ENCODE measurements at regions not wholly inside any gene's neighbourhood (a gene's known extent, or its start where the extent isn't known, plus 50 kb on each side); places are given as distances from the start of the nearest gene placed in this dataset.
A peak's percentile ranks its signal among the peaks of the same experiment; 100 is the strongest.

GRCh38 chr6:94065707-94066337, 646.5 kb upstream of the EPHA7 start:
- in situ Hi-C loops (cut with HindIII; ENCODE audit: extremely low pct_ligation_motif_present, low pct_unique_long_range_greater_than_20kb) (no loop called here), intact Hi-C loops (cut with micrococcal nuclease; ENCODE audit: unreplicated experiment) (no loop called here)
- FAIRE-seq: no peak
- Histone ChIP-seq H3K27me3 (ENCODE audit: control insufficient read depth in 1 of 2, insufficient read depth in 2 of 2, low read length in 2 of 2) (no peaks in the 10 kb centered on the region), H2AFZ (ENCODE audit: low read length) (no peak overlapping the region), H3K9ac (ENCODE audit: insufficient read depth, low read depth, low read length) (no peak overlapping the region), H3K4me3 (replicated peaks in 1 of 3; ENCODE audit: insufficient read depth in 1 of 3, low read depth in 2 of 3, low read length in 3 of 3) (no peak overlapping the region), H3K4me1 (ENCODE audit: insufficient read depth, low read length) (no peaks in the 10 kb centered on the region), H3K27ac (ENCODE audit: extremely low read length, insufficient read depth, low read length) (no peak overlapping the region), H4K20me1 (ENCODE audit: insufficient read depth, low read length) (no peaks in the 10 kb centered on the region), H3K9me3 (ENCODE audit: low read length) (no peaks in the 10 kb centered on the region), H3K4me2 (ENCODE audit: low read depth, low read length) (no peak overlapping the region), H3K36me3 (replicated peaks in 1 of 2; ENCODE audit: control insufficient read depth in 1 of 2, insufficient read depth in 2 of 2, low read length in 2 of 2) (no peaks in the 10 kb centered on the region), H3K79me2 (ENCODE audit: insufficient read depth, low read length) (no peaks in the 10 kb centered on the region)
- ChIA-PET CTCF (ENCODE audit: low intra/inter-chr PET ratio, low total read pairs) (no interaction called here), POLR2A (no interaction called here)
- no peak for ATAC-seq
- BruUV-seq (replicated peaks): no TSS peak
- DNase-seq (ENCODE audit: low spot score): no peak
- TF ChIP-seq ZNF224 (CRISPR knock-in tag; IDR thresholded peaks at IDR 0.05): no peak
- TF ChIP-seq KDM4B (CRISPR knock-in tag; IDR thresholded peaks at IDR 0.05): no peak
- 0 out of 2 replicates have a peak, but pooled peaks have one; percentile 24 for TF ChIP-seq MAFF (IDR thresholded peaks at IDR 0.05; ENCODE audit: low read depth, low read length)
- TF ChIP-seq SALL2 (CRISPR knock-in tag; IDR thresholded peaks at IDR 0.05): no peak
- TF ChIP-seq, protein P1, sequence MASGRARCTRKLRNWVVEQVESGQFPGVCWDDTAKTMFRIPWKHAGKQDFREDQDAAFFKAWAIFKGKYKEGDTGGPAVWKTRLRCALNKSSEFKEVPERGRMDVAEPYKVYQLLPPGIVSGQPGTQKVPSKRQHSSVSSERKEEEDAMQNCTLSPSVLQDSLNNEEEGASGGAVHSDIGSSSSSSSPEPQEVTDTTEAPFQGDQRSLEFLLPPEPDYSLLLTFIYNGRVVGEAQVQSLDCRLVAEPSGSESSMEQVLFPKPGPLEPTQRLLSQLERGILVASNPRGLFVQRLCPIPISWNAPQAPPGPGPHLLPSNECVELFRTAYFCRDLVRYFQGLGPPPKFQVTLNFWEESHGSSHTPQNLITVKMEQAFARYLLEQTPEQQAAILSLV (CRISPR knock-in tag; IDR thresholded peaks at IDR 0.05; ENCODE audit: borderline replicate concordance): no peak
- WGBS (ENCODE audit: low lambda C conversion rate): 0% methylated on average over 6 of the region's 6 CpGs

GRCh38 chr6:94052749-94053148, 633.4 kb upstream of the EPHA7 start:
- H4K20me1 ChIP-seq (ENCODE audit: insufficient read depth, low read length): no peaks in the 10 kb centered on the region
- no peak overlapping the region for H3K9ac ChIP-seq (ENCODE audit: insufficient read depth, low read depth, low read length)
- H2AFZ ChIP-seq (ENCODE audit: low read length): no peak overlapping the region
- H3K4me1 ChIP-seq (ENCODE audit: insufficient read depth, low read length): no peaks in the 10 kb centered on the region
- TF ChIP-seq ZNF574 (CRISPR knock-in tag; IDR thresholded peaks at IDR 0.05) (no peak), CTCF (CRISPR knock-in tag; IDR thresholded peaks at IDR 0.05) (0 out of 2 replicates have a peak, but pooled peaks have one; percentile 12)
- POLR2A ChIA-PET: no interaction called here
- H3K36me3 ChIP-seq (replicated peaks in 1 of 2; ENCODE audit: control insufficient read depth in 1 of 2, insufficient read depth in 2 of 2, low read length in 2 of 2): no peaks in the 10 kb centered on the region
- CTCF ChIA-PET (ENCODE audit: low intra/inter-chr PET ratio, low total read pairs): no interaction called here
- ATAC-seq (no peak), DNase-seq (ENCODE audit: low spot score) (no peak), FAIRE-seq (no peak)
- intact Hi-C loops (cut with micrococcal nuclease; ENCODE audit: unreplicated experiment): no loop called here
- H3K27ac ChIP-seq (ENCODE audit: extremely low read length, insufficient read depth, low read length): no peak overlapping the region
- WGBS (ENCODE audit: low lambda C conversion rate): 0% methylated on average over 1 of the region's 1 CpG
- H3K27me3 ChIP-seq (ENCODE audit: control insufficient read depth in 1 of 2, insufficient read depth in 2 of 2, low read length in 2 of 2): no peaks in the 10 kb centered on the region
- no peaks in the 10 kb centered on the region for H3K9me3 ChIP-seq (ENCODE audit: low read length)
- in situ Hi-C loops (cut with HindIII; ENCODE audit: extremely low pct_ligation_motif_present, low pct_unique_long_range_greater_than_20kb): no loop called here
- BruUV-seq (replicated peaks): no TSS peak
- no peaks in the 10 kb centered on the region for H3K79me2 ChIP-seq (ENCODE audit: insufficient read depth, low read length)
- H3K4me3 ChIP-seq (replicated peaks in 1 of 3; ENCODE audit: insufficient read depth in 1 of 3, low read depth in 2 of 3, low read length in 3 of 3): no peak overlapping the region
- no peak overlapping the region for H3K4me2 ChIP-seq (ENCODE audit: low read depth, low read length)

All from HepG2 (cell line).